ENCODE measurements at regions not wholly inside any gene's neighbourhood (a gene's known extent, or its start where the extent isn't known, plus 50 kb on each side); places are given as distances from the start of the nearest gene placed in this dataset.
A peak's percentile ranks its signal among the peaks of the same experiment; 100 is the strongest.

- Histone ChIP-seq H3K4me2 (ENCODE audit: low read length, poor library complexity, severe bottlenecking) (no peak overlapping the region), H2AK5ac (ENCODE audit: low read length, severe bottlenecking) (no peak overlapping the region), H4K8ac (ENCODE audit: low read length) (no peak overlapping the region), H4K91ac (ENCODE audit: low read length) (no peak overlapping the region), H3K36me3 (ENCODE audit: control insufficient read depth in 1 of 2, insufficient read depth in 2 of 2, low read depth in 1 of 2, low read length in 2 of 2) (no peaks in the 10 kb centered on the region), H3K4me1 (ENCODE audit: control insufficient read depth, insufficient read depth, low read depth, low read length) (peaks cover 1% of the 10 kb centered on the region), H2AFZ (ENCODE audit: low read depth, low read length) (no peak overlapping the region), H2BK12ac (ENCODE audit: low read length in 2 of 2) (no peak overlapping the region), H3K27me3 (ENCODE audit: control insufficient read depth in 1 of 2, insufficient read depth in 1 of 2, low read length in 2 of 2) (no peaks in the 10 kb centered on the region), H3K4ac (ENCODE audit: low read depth in 1 of 2, low read length in 2 of 2) (no peak overlapping the region), H3K18ac (ENCODE audit: low read depth in 1 of 2, low read length in 2 of 2) (no peak overlapping the region), H3K27ac (ENCODE audit: low read length, poor library complexity, severe bottlenecking) (no peak overlapping the region), H3K14ac (ENCODE audit: low read length in 2 of 2) (no peak overlapping the region), H2BK15ac (ENCODE audit: low read depth, poor library complexity, severe bottlenecking) (no peak overlapping the region), H2BK5ac (ENCODE audit: low read depth, low read length, poor library complexity, severe bottlenecking) (no peak overlapping the region), H3K9ac (ENCODE audit: low read length) (no peak overlapping the region), H3K4me3 (ENCODE audit: insufficient read depth in 1 of 2, low read depth in 1 of 2, low read length in 2 of 2) (no peak overlapping the region), H3K23ac (ENCODE audit: low read length in 2 of 2) (no peak overlapping the region), H2BK120ac (ENCODE audit: low read depth, low read length) (no peak overlapping the region), H3K9me3 (ENCODE audit: control insufficient read depth, low read length) (no peaks in the 10 kb centered on the region), H3K79me1 (replicated peaks; ENCODE audit: low read length, poor library complexity, severe bottlenecking) (no peaks in the 10 kb centered on the region)
- no peak for DNase-seq
- 97% methylated on average over 3 of the region's 4 CpGs for WGBS
Observed at GRCh38 chr20:11173916-11174315, 500.1 kb upstream of the JAG1 start.

- WGBS, result 94% methylated on average over 4 of the region's 5 CpGs
- H2AFZ ChIP-seq (ENCODE audit: low read depth, low read length), result no peak overlapping the region
- no peaks in the 10 kb centered on the region for H3K79me1 ChIP-seq (replicated peaks; ENCODE audit: low read length, poor library complexity, severe bottlenecking)
Observed at GRCh38 chr20:11174861-11175260, 501.1 kb upstream of the JAG1 start.

DNA sequence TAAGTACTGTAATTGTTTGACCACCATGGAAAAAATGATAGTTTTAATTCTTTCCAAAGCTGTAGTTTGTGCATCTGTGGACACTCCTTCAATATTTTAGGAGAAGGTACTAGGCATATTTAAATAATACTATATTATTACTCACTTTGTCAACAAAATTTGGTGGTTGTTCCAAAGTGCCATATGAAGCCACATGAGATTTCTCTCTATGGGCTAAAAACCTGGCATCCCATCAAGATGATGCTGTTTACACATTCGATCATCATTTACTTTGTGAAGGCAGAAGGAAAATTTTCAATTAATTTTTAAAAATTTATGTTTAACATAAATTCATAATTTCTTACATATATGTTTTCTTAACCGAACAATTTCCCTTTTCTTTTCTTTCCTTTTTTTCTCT lies 502.6 kb upstream of the JAG1 start:
- Histone ChIP-seq H2BK15ac (ENCODE audit: low read depth, poor library complexity, severe bottlenecking) (no peak overlapping the region), H2BK120ac (ENCODE audit: low read depth, low read length) (no peak overlapping the region), H3K79me1 (replicated peaks; ENCODE audit: low read length, poor library complexity, severe bottlenecking) (no peaks in the 10 kb centered on the region), H3K27ac (ENCODE audit: low read length, poor library complexity, severe bottlenecking) (no peak overlapping the region), H3K4me1 (ENCODE audit: control insufficient read depth, insufficient read depth, low read depth, low read length) (peaks cover 1% of the 10 kb centered on the region), H4K8ac (ENCODE audit: low read length) (no peak overlapping the region), H2BK12ac (ENCODE audit: low read length in 2 of 2) (no peak overlapping the region), H3K4ac (ENCODE audit: low read depth in 1 of 2, low read length in 2 of 2) (no peak overlapping the region), H3K4me3 (ENCODE audit: insufficient read depth in 1 of 2, low read depth in 1 of 2, low read length in 2 of 2) (no peak overlapping the region), H3K9me3 (ENCODE audit: control insufficient read depth, low read length) (no peaks in the 10 kb centered on the region), H3K18ac (ENCODE audit: low read depth in 1 of 2, low read length in 2 of 2) (no peak overlapping the region), H4K91ac (ENCODE audit: low read length) (no peak overlapping the region), H2AFZ (ENCODE audit: low read depth, low read length) (no peak overlapping the region), H3K9ac (ENCODE audit: low read length) (no peak overlapping the region), H2AK5ac (ENCODE audit: low read length, severe bottlenecking) (no peak overlapping the region), H3K4me2 (ENCODE audit: low read length, poor library complexity, severe bottlenecking) (no peak overlapping the region), H3K27me3 (ENCODE audit: control insufficient read depth in 1 of 2, insufficient read depth in 1 of 2, low read length in 2 of 2) (no peaks in the 10 kb centered on the region), H3K23ac (ENCODE audit: low read length in 2 of 2) (no peak overlapping the region), H2BK5ac (ENCODE audit: low read depth, low read length, poor library complexity, severe bottlenecking) (no peak overlapping the region), H3K14ac (ENCODE audit: low read length in 2 of 2) (no peak overlapping the region), H3K36me3 (ENCODE audit: control insufficient read depth in 1 of 2, insufficient read depth in 2 of 2, low read depth in 1 of 2, low read length in 2 of 2) (no peaks in the 10 kb centered on the region)
- WGBS, result 0% methylated on average over 1 of the region's 2 CpGs
- DNase-seq, result no peak

More at GRCh38 chr20:11174861-11175260, 501.1 kb upstream of the JAG1 start:
- H3K18ac ChIP-seq (ENCODE audit: low read depth in 1 of 2, low read length in 2 of 2), result no peak overlapping the region
- H2BK12ac ChIP-seq (ENCODE audit: low read length in 2 of 2), result no peak overlapping the region
- no peak overlapping the region for H2BK120ac ChIP-seq (ENCODE audit: low read depth, low read length)
- H3K9ac ChIP-seq (ENCODE audit: low read length), result no peak overlapping the region
- no peak overlapping the region for H4K91ac ChIP-seq (ENCODE audit: low read length)
- H3K4me2 ChIP-seq (ENCODE audit: low read length, poor library complexity, severe bottlenecking), result no peak overlapping the region
- no peak overlapping the region for H3K23ac ChIP-seq (ENCODE audit: low read length in 2 of 2)
- no peak overlapping the region for H2BK5ac ChIP-seq (ENCODE audit: low read depth, low read length, poor library complexity, severe bottlenecking)
- H3K4ac ChIP-seq (ENCODE audit: low read depth in 1 of 2, low read length in 2 of 2), result no peak overlapping the region
- no peak for DNase-seq
- H3K4me3 ChIP-seq (ENCODE audit: insufficient read depth in 1 of 2, low read depth in 1 of 2, low read length in 2 of 2), result no peak overlapping the region
- no peak overlapping the region for H3K14ac ChIP-seq (ENCODE audit: low read length in 2 of 2)
- no peak overlapping the region for H4K8ac ChIP-seq (ENCODE audit: low read length)
- H2BK15ac ChIP-seq (ENCODE audit: low read depth, poor library complexity, severe bottlenecking), result no peak overlapping the region
- no peaks in the 10 kb centered on the region for H3K27me3 ChIP-seq (ENCODE audit: control insufficient read depth in 1 of 2, insufficient read depth in 1 of 2, low read length in 2 of 2)
- no peak overlapping the region for H3K27ac ChIP-seq (ENCODE audit: low read length, poor library complexity, severe bottlenecking)
- H3K4me1 ChIP-seq (ENCODE audit: control insufficient read depth, insufficient read depth, low read depth, low read length), result peaks cover 1% of the 10 kb centered on the region
- H3K36me3 ChIP-seq (ENCODE audit: control insufficient read depth in 1 of 2, insufficient read depth in 2 of 2, low read depth in 1 of 2, low read length in 2 of 2), result no peaks in the 10 kb centered on the region
- no peak overlapping the region for H2AK5ac ChIP-seq (ENCODE audit: low read length, severe bottlenecking)
- no peaks in the 10 kb centered on the region for H3K9me3 ChIP-seq (ENCODE audit: control insufficient read depth, low read length)

DNA sequence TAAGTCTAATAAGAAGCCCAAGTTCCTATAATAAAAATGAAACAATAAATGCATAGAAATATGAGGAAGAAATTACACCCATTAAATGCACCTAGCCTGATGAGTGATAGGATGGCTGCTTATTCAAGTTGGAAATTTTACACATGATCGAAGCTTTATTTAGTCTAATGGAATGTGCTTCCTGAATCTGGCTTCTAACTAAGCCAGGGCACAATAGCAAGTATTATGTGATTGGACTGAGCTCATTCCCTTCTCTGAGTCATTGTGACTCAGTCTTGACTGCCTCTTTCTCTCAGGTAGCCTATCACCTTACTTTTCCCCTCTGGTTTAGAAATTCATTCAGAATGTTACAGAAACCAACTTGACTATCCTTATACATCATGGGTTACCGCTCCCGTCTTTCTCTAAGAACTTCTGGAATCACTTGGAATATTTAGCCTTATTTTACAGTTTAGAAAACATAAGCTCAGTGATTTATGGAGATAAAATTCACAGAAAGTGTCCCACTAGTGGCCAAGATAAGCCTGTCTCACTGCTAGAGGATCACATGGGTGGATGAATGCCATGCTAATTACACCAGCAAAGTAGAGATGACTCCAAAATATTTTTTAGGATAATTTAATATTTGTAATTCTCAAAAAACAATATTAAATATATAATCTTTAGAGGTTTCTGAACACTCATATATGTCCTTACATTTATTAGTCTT lies 505.3 kb upstream of the JAG1 start:
- no peak overlapping the region for H3K4ac ChIP-seq (ENCODE audit: low read depth in 1 of 2, low read length in 2 of 2)
- no peak overlapping the region for H2BK15ac ChIP-seq (ENCODE audit: low read depth, poor library complexity, severe bottlenecking)
- peaks cover 1% of the 10 kb centered on the region for H3K4me1 ChIP-seq (ENCODE audit: control insufficient read depth, insufficient read depth, low read depth, low read length)
- no peak overlapping the region for H2BK120ac ChIP-seq (ENCODE audit: low read depth, low read length)
- 33% methylated on average over 1 of the region's 3 CpGs for WGBS
- H3K4me3 ChIP-seq (ENCODE audit: insufficient read depth in 1 of 2, low read depth in 1 of 2, low read length in 2 of 2), result no peak overlapping the region
- H3K27ac ChIP-seq (ENCODE audit: low read length, poor library complexity, severe bottlenecking), result peak overlapping the region; percentile 84
- no peak overlapping the region for H3K23ac ChIP-seq (ENCODE audit: low read length in 2 of 2)
- no peak overlapping the region for H3K14ac ChIP-seq (ENCODE audit: low read length in 2 of 2)
- H2AFZ ChIP-seq (ENCODE audit: low read depth, low read length), result no peak overlapping the region
- no peaks in the 10 kb centered on the region for H3K9me3 ChIP-seq (ENCODE audit: control insufficient read depth, low read length)
- H2BK12ac ChIP-seq (ENCODE audit: low read length in 2 of 2), result no peak overlapping the region
- H3K4me2 ChIP-seq (ENCODE audit: low read length, poor library complexity, severe bottlenecking), result no peak overlapping the region
- H3K36me3 ChIP-seq (ENCODE audit: control insufficient read depth in 1 of 2, insufficient read depth in 2 of 2, low read depth in 1 of 2, low read length in 2 of 2), result no peaks in the 10 kb centered on the region
- no peak overlapping the region for H4K91ac ChIP-seq (ENCODE audit: low read length)
- H3K9ac ChIP-seq (ENCODE audit: low read length), result no peak overlapping the region
- H3K18ac ChIP-seq (ENCODE audit: low read depth in 1 of 2, low read length in 2 of 2), result no peak overlapping the region
- no peak overlapping the region for H2AK5ac ChIP-seq (ENCODE audit: low read length, severe bottlenecking)
- H3K79me1 ChIP-seq (replicated peaks; ENCODE audit: low read length, poor library complexity, severe bottlenecking), result no peaks in the 10 kb centered on the region
- H3K27me3 ChIP-seq (ENCODE audit: control insufficient read depth in 1 of 2, insufficient read depth in 1 of 2, low read length in 2 of 2), result no peaks in the 10 kb centered on the region
- no peak overlapping the region for H4K8ac ChIP-seq (ENCODE audit: low read length)
- H2BK5ac ChIP-seq (ENCODE audit: low read depth, low read length, poor library complexity, severe bottlenecking), result no peak overlapping the region
- DNase-seq, result peak; percentile 34

Measured in mesenchymal stem cell (in vitro differentiated cells and primary cell).